NOMO-1 (cell line): ENCODE measurements at regions not wholly inside any gene's neighbourhood (a gene's known extent, or its start where the extent isn't known, plus 50 kb on each side); places are given as distances from the start of the nearest gene placed in this dataset.

Experiments used
- DNase-seq, 2 experiments: peaks; one replicate each; lab custom pipeline; 2025; ENCODE audit not compliant: unreplicated experiment in 2 of 2; lab: John Stamatoyannopoulos, UW

- no peak for DNase-seq
These were observed 118.7 kb downstream of the TENT4A start for GRCh38 chr5:6831678-6832671.

GRCh38 chr5:6832994-6833393 lies 119.8 kb downstream of the TENT4A start:
- no peak for DNase-seq

GRCh38 chr5:6833406-6833805 lies 120.2 kb downstream of the TENT4A start:
- DNase-seq: no peak

GRCh38 chr5:6837095-6837494 lies 123.9 kb downstream of the TENT4A start:
- no peak for DNase-seq

- DNase-seq: no peak
These were observed 124.4 kb downstream of the TENT4A start for GRCh38 chr5:6837519-6838110.

- DNase-seq: no peak
These were observed 125.5 kb downstream of the TENT4A start for GRCh38 chr5:6838736-6839135.

GRCh38 chr5:6840136-6840793 lies 127.0 kb downstream of the TENT4A start:
- no peak for DNase-seq

GRCh38 chr5:6843335-6843734 lies 130.1 kb downstream of the TENT4A start:
- no peak for DNase-seq

GRCh38 chr5:6843821-6844220 lies 130.6 kb downstream of the TENT4A start:
- no peak for DNase-seq

- DNase-seq: no peak
These were observed 132.6 kb downstream of the TENT4A start for GRCh38 chr5:6845856-6846255.

- no peak for DNase-seq
These were observed 134.6 kb downstream of the TENT4A start for GRCh38 chr5:6847870-6848269.

GRCh38 chr5:6849316-6850105 lies 136.3 kb downstream of the TENT4A start:
- DNase-seq: peak; percentile 51 to 87

GRCh38 chr5:6850106-6850432 lies 136.8 kb downstream of the TENT4A start:
- DNase-seq: no peak

- no peak for DNase-seq
These were observed 143.4 kb downstream of the TENT4A start for GRCh38 chr5:6856653-6857052.

GRCh38 chr5:6858419-6858818 lies 145.2 kb downstream of the TENT4A start:
- no peak for DNase-seq

GRCh38 chr5:6859023-6859422 lies 145.8 kb downstream of the TENT4A start:
- DNase-seq: no peak

- no peak for DNase-seq
These were observed 146.9 kb downstream of the TENT4A start for GRCh38 chr5:6859951-6860638.

GRCh38 chr5:6861036-6861435 lies 147.8 kb downstream of the TENT4A start:
- no peak for DNase-seq

GRCh38 chr5:6861667-6862066 lies 148.4 kb downstream of the TENT4A start:
- no peak for DNase-seq

- no peak for DNase-seq
These were observed 149.1 kb downstream of the TENT4A start for GRCh38 chr5:6862306-6862705.
